ENCODE measurements at regions not wholly inside any gene's neighbourhood (a gene's known extent, or its start where the extent isn't known, plus 50 kb on each side); places are given as distances from the start of the nearest gene placed in this dataset.

GRCh38 chr9:107086460-107086859 lies 196.6 kb upstream of the RAD23B start:
- TF ChIP-seq GATA3 (IDR thresholded peaks at IDR 0.05; ENCODE audit: low read depth, low read length) (no peak), GATA2 (IDR thresholded peaks at IDR 0.05; ENCODE audit: low read depth, low read length) (no peak)
